GM12864 (cell line): ENCODE measurements at regions not wholly inside any gene's neighbourhood (a gene's known extent, or its start where the extent isn't known, plus 50 kb on each side); places are given as distances from the start of the nearest gene placed in this dataset.

Experiments
- DNase-seq: peaks from one replicate; pipeline ENCODE4 v3.0.0-alpha.2; 2011; ENCODE audit warnings: low read depth
- H3K4me3 ChIP-seq: 2 replicates; pipeline ENCODE4 v1.5.1; 2011; ENCODE audit warnings: mild to moderate bottlenecking, low read depth, low read length, control low read depth
- TF ChIP-seq, protein P1 (sequence below): IDR thresholded peaks from 2 replicates; pipeline ENCODE4 v1.5.1; 2011; ENCODE audit warnings: low read depth, mild to moderate bottlenecking, moderate library complexity, low read length, control low read depth, inconsistent platforms; ENCODE audit errors: missing control alignments

DNA sequence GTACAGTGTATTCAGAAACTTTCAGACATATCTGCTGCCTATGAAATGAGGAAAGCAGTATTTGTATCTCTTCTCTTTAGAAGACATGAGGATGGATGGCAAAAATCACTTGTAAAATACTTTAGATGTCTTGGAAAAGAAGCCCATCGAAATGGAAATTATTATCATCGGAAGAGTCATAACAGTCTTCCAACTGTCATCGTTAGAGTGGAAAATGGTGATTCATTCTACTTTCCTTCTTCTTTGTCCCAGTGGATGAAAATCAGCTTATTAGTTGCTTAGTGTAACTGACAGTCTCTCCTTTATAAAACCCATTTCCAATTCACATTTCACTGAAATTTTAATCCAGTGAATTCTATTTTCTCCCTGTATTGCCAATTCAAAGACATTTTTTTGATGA is 1323.7 kb upstream of the PIK3C3 start:
- H3K4me3 ChIP-seq: no peak overlapping the region
- no peak for DNase-seq
- TF ChIP-seq, protein P1, sequence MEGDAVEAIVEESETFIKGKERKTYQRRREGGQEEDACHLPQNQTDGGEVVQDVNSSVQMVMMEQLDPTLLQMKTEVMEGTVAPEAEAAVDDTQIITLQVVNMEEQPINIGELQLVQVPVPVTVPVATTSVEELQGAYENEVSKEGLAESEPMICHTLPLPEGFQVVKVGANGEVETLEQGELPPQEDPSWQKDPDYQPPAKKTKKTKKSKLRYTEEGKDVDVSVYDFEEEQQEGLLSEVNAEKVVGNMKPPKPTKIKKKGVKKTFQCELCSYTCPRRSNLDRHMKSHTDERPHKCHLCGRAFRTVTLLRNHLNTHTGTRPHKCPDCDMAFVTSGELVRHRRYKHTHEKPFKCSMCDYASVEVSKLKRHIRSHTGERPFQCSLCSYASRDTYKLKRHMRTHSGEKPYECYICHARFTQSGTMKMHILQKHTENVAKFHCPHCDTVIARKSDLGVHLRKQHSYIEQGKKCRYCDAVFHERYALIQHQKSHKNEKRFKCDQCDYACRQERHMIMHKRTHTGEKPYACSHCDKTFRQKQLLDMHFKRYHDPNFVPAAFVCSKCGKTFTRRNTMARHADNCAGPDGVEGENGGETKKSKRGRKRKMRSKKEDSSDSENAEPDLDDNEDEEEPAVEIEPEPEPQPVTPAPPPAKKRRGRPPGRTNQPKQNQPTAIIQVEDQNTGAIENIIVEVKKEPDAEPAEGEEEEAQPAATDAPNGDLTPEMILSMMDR: no peak

GRCh38 chr18:40630496-40630895 is 1324.5 kb upstream of the PIK3C3 start:
- H3K4me3 ChIP-seq: no peak overlapping the region
- DNase-seq: no peak
- TF ChIP-seq, protein P1: no peak

- no peak for DNase-seq
- TF ChIP-seq, protein P1: no peak
Measured at GRCh38 chr18:40624959-40625358, 1330.1 kb upstream of the PIK3C3 start.

DNA sequence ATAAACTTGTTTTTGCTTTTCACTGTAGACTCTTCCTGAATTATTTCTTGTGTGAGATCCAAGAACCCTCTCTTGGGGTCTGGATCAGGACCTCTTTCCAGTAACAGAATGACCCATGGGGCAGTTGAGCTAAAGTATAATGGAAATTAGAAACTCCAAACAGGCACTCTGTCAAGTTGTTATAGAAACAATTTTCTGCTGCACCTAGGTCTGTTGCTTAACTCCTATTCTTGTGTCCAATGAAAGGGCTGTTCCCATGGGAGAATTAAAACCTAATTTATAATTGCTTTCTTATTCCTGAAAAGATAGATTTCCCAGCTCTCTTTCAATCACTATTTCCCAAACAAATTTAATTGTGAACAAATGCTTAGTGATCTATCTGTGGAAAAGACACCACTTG is 1341.3 kb upstream of the PIK3C3 start:
- TF ChIP-seq, protein P1: no peak
- no peak for DNase-seq

More at GRCh38 chr18:40624959-40625358, 1330.1 kb upstream of the PIK3C3 start:
- no peak overlapping the region for H3K4me3 ChIP-seq

GRCh38 chr18:40612356-40612755 is 1342.7 kb upstream of the PIK3C3 start:
- DNase-seq: no peak
- no peak overlapping the region for H3K4me3 ChIP-seq
- TF ChIP-seq, protein P1: no peak

More for the DNA sequence above, 1341.3 kb upstream of the PIK3C3 start:
- no peak overlapping the region for H3K4me3 ChIP-seq

DNA sequence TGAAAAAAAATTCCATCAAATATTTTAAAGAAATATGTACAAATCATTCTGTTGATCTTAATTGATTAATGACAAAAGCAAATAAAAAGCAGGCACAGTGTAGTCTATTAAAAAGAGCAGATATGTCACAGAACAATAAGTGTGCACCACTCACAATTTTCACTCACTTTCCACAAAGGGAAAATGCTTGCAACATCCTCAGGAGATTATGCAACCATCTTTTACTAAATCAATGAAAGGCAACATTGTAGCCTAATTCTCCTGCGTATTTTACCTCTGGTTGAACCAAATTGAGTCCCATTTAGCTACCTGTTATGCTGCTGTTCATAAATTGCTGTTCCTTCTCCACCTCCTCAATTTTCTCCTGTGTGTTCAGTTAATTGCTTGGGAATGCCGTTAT is 1346.8 kb upstream of the PIK3C3 start:
- TF ChIP-seq, protein P1: no peak
- H3K4me3 ChIP-seq: no peak overlapping the region
- DNase-seq: no peak

GRCh38 chr18:40607542-40608148 is 1347.4 kb upstream of the PIK3C3 start:
- TF ChIP-seq, protein P1: no peak
- no peak overlapping the region for H3K4me3 ChIP-seq
- DNase-seq: no peak
